Transverse colon (tissue), 4 donors: ENCODE measurements at regions not wholly inside any gene's neighbourhood (a gene's known extent, or its start where the extent isn't known, plus 50 kb on each side); places are given as distances from the start of the nearest gene placed in this dataset.

Experiments used
- EP300 ChIP-seq: sonication (generic); formaldehyde crosslinking; IDR thresholded peaks from one replicate; pipeline ENCODE4 v1.6.1; 2017; ENCODE audit warnings: antibody characterized with exemption, low read depth
- POLR2A ChIP-seq: fragments of 450-650 bp; IDR thresholded peaks from one replicate; pipeline ENCODE4 v1.6.1; 2016; ENCODE audit warnings: antibody characterized with exemption, mild to moderate bottlenecking, moderate library complexity
- POLR2AphosphoS5 ChIP-seq, 3 donors: sonication (generic); formaldehyde crosslinking; IDR thresholded peaks; one replicate each; pipeline ENCODE4 v1.6.1; 2016; ENCODE audit warnings: antibody characterized with exemption in 3 of 3
- TF ChIP-seq, protein P1 (sequence below), 5 experiments: fragments of 200-600 bp in 3 of 5; fragments of 450-650 bp in 2 of 5; sonication (generic) in 3 of 5; IDR thresholded peaks; 1 replicate in 2 of 5; 2 replicates in 3 of 5; pipeline ENCODE4 v1.5.1; 2016 to 2017; ENCODE audit warnings: antibody characterized with exemption in 5 of 5, inconsistent platforms in 3 of 5, mild to moderate bottlenecking in 2 of 5, moderate library complexity in 1 of 5

DNA sequence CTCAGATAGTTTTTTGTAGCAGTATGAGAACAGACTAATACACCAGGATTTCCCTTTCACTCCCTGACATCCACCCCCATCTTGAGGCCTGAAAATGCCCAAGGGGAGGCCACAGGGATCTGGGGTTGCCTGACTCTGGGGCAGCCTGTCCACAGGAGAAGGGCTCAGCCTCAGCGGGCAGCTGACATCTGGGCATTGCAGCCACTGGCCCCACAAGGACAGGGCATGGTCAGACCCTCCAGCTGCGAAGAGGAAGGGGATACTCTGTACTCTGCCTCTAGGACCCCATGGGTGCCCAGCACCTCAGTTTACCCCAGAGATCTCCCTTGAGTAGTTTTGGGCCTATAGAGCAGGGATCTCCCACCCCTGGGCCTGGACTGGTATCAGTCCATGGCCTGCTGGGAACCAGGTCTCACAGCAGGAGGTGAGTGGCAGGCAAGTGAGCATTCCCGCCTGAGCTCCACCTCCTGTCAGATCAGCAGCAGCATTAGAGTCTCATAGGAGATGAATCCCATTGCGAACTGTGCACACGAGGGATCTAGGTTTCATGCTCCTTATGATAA, 138.9 kb downstream of the HMX1 start:
- TF ChIP-seq POLR2A: no peak
- TF ChIP-seq, protein P1, sequence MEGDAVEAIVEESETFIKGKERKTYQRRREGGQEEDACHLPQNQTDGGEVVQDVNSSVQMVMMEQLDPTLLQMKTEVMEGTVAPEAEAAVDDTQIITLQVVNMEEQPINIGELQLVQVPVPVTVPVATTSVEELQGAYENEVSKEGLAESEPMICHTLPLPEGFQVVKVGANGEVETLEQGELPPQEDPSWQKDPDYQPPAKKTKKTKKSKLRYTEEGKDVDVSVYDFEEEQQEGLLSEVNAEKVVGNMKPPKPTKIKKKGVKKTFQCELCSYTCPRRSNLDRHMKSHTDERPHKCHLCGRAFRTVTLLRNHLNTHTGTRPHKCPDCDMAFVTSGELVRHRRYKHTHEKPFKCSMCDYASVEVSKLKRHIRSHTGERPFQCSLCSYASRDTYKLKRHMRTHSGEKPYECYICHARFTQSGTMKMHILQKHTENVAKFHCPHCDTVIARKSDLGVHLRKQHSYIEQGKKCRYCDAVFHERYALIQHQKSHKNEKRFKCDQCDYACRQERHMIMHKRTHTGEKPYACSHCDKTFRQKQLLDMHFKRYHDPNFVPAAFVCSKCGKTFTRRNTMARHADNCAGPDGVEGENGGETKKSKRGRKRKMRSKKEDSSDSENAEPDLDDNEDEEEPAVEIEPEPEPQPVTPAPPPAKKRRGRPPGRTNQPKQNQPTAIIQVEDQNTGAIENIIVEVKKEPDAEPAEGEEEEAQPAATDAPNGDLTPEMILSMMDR (IDR thresholded peaks at IDR 0.05): no peak
- no peak for TF ChIP-seq POLR2AphosphoS5 (IDR thresholded peaks at IDR 0.05)
- no peak for TF ChIP-seq EP300
